NT2/D1 (cell line): ENCODE measurements at regions not wholly inside any gene's neighbourhood (a gene's known extent, or its start where the extent isn't known, plus 50 kb on each side); places are given as distances from the start of the nearest gene placed in this dataset.

ENCODE experiments used
- DNase-seq: peaks from one replicate; pipeline ENCODE4 v3.0.0-alpha.2; 2011; ENCODE audit warnings: low read depth, low spot score
- H3K27me3 ChIP-seq: 2 replicates; pipeline ENCODE4 v1.6.0; 2011; ENCODE audit warnings: mild to moderate bottlenecking; ENCODE audit not compliant: insufficient read length, insufficient read depth
- H3K36me3 ChIP-seq: 2 replicates; pipeline ENCODE4 v1.6.1; 2011; ENCODE audit warnings: mild to moderate bottlenecking, low read length, mixed read lengths; ENCODE audit not compliant: insufficient read depth, insufficient read length
- H3K4me1 ChIP-seq: 2 replicates; pipeline ENCODE4 v1.5.1; 2011; ENCODE audit not compliant: insufficient read depth, insufficient read length
- H3K4me3 ChIP-seq: 2 replicates; pipeline ENCODE4 v1.5.1; 2011; ENCODE audit warnings: low read depth; ENCODE audit not compliant: insufficient read length
- H3K9ac ChIP-seq: 2 replicates; pipeline ENCODE4 v1.6.0; 2011; ENCODE audit warnings: low read depth; ENCODE audit not compliant: insufficient read length
- H3K9me3 ChIP-seq: 2 replicates; pipeline ENCODE4 v1.5.1; 2011; ENCODE audit warnings: mild to moderate bottlenecking, low read length; ENCODE audit not compliant: insufficient read depth
- SUZ12 ChIP-seq: IDR thresholded peaks from 2 replicates; pipeline ENCODE4 v1.6.1; 2011; ENCODE audit not compliant: insufficient read length, insufficient read depth; ENCODE audit errors: extremely low read depth
- YY1 ChIP-seq: IDR thresholded peaks from 2 replicates; pipeline ENCODE4 v1.6.1; 2011; ENCODE audit not compliant: insufficient read length, insufficient read depth
- ZNF274 ChIP-seq: IDR thresholded peaks from 2 replicates; pipeline ENCODE4 v1.6.1; 2011; ENCODE audit warnings: mild to moderate bottlenecking, low read depth, low read length

GRCh38 chr1:199792874-199793273 is 234.6 kb upstream of the NR5A2 start:
- Histone ChIP-seq H3K4me1 (no peaks in the 10 kb centered on the region), H3K9ac (no peak overlapping the region), H3K4me3 (no peak overlapping the region), H3K36me3 (no peaks in the 10 kb centered on the region), H3K9me3 (no peaks in the 10 kb centered on the region), H3K27me3 (no peaks in the 10 kb centered on the region)
- DNase-seq: no peak
- TF ChIP-seq YY1 (no peak), SUZ12 (no peak), ZNF274 (no peak)

- no peaks in the 10 kb centered on the region for H3K4me1 ChIP-seq
- no peak overlapping the region for H3K4me3 ChIP-seq
- no peak overlapping the region for H3K9ac ChIP-seq
- H3K9me3 ChIP-seq: no peaks in the 10 kb centered on the region
- H3K36me3 ChIP-seq: no peaks in the 10 kb centered on the region
- DNase-seq: no peak
- TF ChIP-seq ZNF274 (no peak), SUZ12 (no peak), YY1 (no peak)
- H3K27me3 ChIP-seq: no peaks in the 10 kb centered on the region
Observed at GRCh38 chr1:199794105-199794863, 233.2 kb upstream of the NR5A2 start.

- DNase-seq: no peak
- Histone ChIP-seq H3K4me3 (no peak overlapping the region), H3K27me3 (no peaks in the 10 kb centered on the region), H3K4me1 (no peaks in the 10 kb centered on the region), H3K9me3 (no peaks in the 10 kb centered on the region), H3K9ac (no peak overlapping the region), H3K36me3 (no peaks in the 10 kb centered on the region)
- TF ChIP-seq ZNF274 (no peak), YY1 (no peak)
Observed at GRCh38 chr1:199799116-199799515, 228.4 kb upstream of the NR5A2 start.

DNA sequence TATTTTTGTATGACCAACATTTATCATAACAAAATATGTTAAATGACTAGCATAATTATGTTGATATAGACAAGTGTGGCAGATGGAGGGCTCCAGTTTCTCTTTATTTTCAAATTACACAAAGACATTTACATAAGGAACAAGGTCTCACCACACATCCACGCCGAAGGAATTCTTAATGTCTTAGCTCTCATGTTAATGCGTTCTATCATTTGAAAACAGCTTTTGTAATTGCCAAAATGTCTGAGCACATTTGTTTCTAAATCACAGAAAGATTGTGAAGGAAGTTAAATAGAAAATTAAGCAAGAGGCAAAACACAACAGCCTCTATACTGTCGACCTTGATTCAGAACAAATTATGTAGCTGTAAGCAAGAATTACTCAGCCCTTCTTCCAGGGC is 223.0 kb upstream of the NR5A2 start:
- Histone ChIP-seq H3K4me1 (no peaks in the 10 kb centered on the region), H3K36me3 (no peaks in the 10 kb centered on the region), H3K9me3 (no peaks in the 10 kb centered on the region), H3K9ac (no peak overlapping the region), H3K27me3 (no peaks in the 10 kb centered on the region), H3K4me3 (no peak overlapping the region)
- DNase-seq: no peak
- no peak for TF ChIP-seq ZNF274
- no peak for TF ChIP-seq SUZ12
- TF ChIP-seq YY1: no peak

DNA sequence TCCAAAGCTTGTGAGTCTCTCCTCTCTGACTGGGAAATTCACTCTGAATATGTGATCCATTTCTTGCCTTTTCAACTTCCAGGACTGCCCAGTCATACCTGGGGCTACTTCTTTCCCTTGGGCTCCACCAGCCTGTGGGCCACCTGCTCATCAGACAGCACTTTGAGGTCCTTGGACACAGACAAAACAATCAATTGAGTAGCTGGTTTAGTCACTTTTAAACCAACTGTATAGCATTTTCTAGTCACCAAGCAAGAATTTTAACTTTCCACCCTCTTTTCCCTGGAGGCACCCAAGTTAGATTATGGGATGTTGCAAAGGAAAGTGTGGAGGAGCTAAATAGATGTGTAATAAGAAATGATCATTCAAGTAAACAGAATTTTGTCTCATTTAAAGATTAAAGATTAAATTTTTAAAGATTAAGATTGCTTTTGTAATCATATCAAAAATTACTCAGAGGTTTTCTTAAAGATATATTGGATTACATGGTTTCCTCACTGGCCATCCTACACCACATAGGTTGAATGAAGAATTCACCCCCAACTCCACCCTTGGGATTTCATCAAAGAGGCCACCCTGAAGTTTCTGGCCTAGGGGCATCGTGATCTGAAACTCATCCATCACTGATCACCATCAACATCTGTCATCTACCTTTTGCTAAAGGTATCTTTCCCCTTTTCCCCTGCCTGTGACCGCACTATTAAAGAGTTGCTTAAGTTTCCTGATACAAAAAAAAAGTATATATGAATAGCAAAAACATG is 219.2 kb upstream of the NR5A2 start:
- H3K9ac ChIP-seq: no peak overlapping the region
- no peaks in the 10 kb centered on the region for H3K36me3 ChIP-seq
- H3K4me3 ChIP-seq: no peak overlapping the region
- H3K27me3 ChIP-seq: no peaks in the 10 kb centered on the region
- TF ChIP-seq YY1 (no peak), SUZ12 (no peak), ZNF274 (no peak)
- DNase-seq: no peak
- no peaks in the 10 kb centered on the region for H3K4me1 ChIP-seq
- no peaks in the 10 kb centered on the region for H3K9me3 ChIP-seq

DNA sequence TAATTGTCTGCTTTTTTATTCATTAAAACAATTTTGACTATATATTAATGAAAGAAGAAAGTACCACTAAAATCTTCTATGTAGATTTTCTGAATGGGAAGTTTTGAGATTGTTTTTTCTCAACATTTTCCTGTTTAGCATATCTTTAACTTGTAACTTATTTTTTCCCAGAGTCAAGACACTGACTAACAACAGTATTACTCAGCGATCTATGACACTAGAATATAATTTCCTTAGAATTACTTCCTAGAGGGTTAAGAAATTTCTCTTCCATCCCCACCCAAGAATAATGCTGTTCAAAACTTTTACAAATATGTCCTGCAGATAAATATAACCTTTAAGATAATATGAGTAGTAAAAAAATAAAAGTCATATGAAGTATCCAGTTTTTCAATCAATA is 218.2 kb upstream of the NR5A2 start:
- Histone ChIP-seq H3K4me3 (no peak overlapping the region), H3K36me3 (no peaks in the 10 kb centered on the region), H3K27me3 (no peaks in the 10 kb centered on the region), H3K4me1 (no peaks in the 10 kb centered on the region), H3K9me3 (no peaks in the 10 kb centered on the region), H3K9ac (no peak overlapping the region)
- TF ChIP-seq ZNF274 (no peak), YY1 (no peak), SUZ12 (no peak)
- no peak for DNase-seq

DNA sequence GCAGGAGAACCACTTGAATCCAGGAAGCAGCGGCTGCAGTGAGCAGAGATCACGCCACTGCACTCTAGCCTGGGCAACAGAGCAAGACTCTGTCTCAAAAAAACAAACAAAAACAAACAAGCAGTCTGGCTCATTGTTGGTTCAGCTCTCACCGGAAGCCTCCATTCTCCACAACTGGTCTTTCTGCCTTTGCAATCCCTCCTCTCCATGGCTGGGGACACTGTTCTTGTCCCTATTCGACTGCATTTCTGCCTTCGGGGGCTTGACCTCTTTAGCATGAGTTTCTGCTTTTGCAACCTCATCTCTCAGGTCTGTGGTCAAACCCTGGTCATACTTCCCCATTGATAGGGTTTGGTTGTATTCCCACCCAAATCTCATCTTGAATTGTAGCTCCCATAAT is 216.3 kb upstream of the NR5A2 start:
- Histone ChIP-seq H3K9me3 (no peaks in the 10 kb centered on the region; the same call in 1 of the 2 replicates), H3K36me3 (no peaks in the 10 kb centered on the region), H3K4me3 (no peak overlapping the region), H3K4me1 (no peaks in the 10 kb centered on the region), H3K9ac (no peak overlapping the region), H3K27me3 (no peaks in the 10 kb centered on the region)
- TF ChIP-seq ZNF274 (no peak), YY1 (no peak), SUZ12 (no peak)
- DNase-seq: no peak
